ENCODE measurements at regions not wholly inside any gene's neighbourhood (a gene's known extent, or its start where the extent isn't known, plus 50 kb on each side); places are given as distances from the start of the nearest gene placed in this dataset.

DNA sequence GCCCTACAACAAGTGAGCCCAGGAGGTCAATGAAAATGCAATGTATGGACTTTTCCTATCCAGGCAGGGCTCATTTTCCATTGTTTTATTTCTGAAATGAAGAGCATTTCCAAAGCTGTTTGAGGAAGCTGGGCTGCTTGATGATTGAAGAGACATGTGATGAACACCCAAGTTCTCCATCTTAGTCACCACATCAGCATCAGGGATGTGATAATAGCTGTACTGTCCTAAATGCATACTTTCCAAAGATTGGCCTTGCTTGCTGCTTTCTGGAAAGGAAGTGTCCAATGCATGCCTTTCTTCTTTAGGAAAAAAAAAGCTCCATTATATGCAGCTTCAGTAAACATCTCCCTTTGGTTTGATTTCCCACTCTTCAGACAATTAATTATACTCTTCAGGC lies 425.9 kb upstream of the RUNX1 start:
- no peak overlapping the region for H3K27ac ChIP-seq (ENCODE audit: low read depth in 1 of 2, low read length in 1 of 2)
- ATAC-seq (ENCODE audit: insufficient read depth, low FRiP score) = peak; percentile 34

DNA sequence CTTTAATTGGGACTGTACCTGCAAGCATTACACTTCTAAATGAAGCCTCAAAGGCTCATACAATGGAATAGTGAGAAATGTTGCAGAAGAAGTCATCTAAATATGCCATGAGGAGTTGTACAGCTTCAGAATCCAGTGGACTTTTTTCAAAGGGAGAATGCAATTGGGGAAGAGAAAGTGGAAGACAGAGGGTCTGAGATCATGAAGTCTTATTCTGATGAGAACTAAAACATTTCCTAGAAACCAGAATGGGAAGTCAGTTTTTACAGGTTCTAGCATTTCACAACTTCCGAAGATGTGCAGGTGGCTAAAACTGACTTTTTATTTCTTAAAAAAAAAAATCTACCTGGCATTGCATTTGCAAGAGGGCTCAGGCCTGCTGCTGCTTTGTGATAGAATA lies 424.4 kb upstream of the RUNX1 start:
- Histone ChIP-seq H3K9me3 (ENCODE audit: control insufficient read depth in 4 of 4, insufficient read depth in 3 of 4, low read length in 3 of 4) (no peaks in the 10 kb centered on the region), H3K27me3 (ENCODE audit: control insufficient read depth in 3 of 3, insufficient read depth in 3 of 3, low read length in 2 of 3) (no peaks in the 10 kb centered on the region), H3K27ac (ENCODE audit: low read depth in 1 of 2, low read length in 1 of 2) (no peak overlapping the region), H3K36me3 (ENCODE audit: control insufficient read depth in 4 of 4, insufficient read depth in 4 of 4, low read length in 4 of 4) (no peaks in the 10 kb centered on the region), H3K4me3 (no peak overlapping the region), H3K9ac (ENCODE audit: insufficient read depth in 1 of 2, low read length in 2 of 2) (no peak overlapping the region), H3K4me1 (ENCODE audit: control insufficient read depth in 5 of 5, insufficient read depth in 5 of 5, low read length in 5 of 5) (peaks cover 0 to 5% (median 0%) of the 10 kb centered on the region in 5 donors)
- no peak for DNase-seq
- TF ChIP-seq, protein P1, sequence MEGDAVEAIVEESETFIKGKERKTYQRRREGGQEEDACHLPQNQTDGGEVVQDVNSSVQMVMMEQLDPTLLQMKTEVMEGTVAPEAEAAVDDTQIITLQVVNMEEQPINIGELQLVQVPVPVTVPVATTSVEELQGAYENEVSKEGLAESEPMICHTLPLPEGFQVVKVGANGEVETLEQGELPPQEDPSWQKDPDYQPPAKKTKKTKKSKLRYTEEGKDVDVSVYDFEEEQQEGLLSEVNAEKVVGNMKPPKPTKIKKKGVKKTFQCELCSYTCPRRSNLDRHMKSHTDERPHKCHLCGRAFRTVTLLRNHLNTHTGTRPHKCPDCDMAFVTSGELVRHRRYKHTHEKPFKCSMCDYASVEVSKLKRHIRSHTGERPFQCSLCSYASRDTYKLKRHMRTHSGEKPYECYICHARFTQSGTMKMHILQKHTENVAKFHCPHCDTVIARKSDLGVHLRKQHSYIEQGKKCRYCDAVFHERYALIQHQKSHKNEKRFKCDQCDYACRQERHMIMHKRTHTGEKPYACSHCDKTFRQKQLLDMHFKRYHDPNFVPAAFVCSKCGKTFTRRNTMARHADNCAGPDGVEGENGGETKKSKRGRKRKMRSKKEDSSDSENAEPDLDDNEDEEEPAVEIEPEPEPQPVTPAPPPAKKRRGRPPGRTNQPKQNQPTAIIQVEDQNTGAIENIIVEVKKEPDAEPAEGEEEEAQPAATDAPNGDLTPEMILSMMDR (IDR thresholded peaks at IDR 0.05; ENCODE audit: control extremely low read depth, extremely low read depth) = no peak
- ATAC-seq (ENCODE audit: insufficient read depth, low FRiP score) = no peak
- WGBS, 2 donors = 50 to 67% methylated on average over 1 of the region's 1 CpG

More for the DNA sequence above, 425.9 kb upstream of the RUNX1 start:
- TF ChIP-seq, protein P1 (IDR thresholded peaks at IDR 0.05; ENCODE audit: control extremely low read depth, extremely low read depth) = no peak
- Histone ChIP-seq H3K4me1 (ENCODE audit: control insufficient read depth in 5 of 5, insufficient read depth in 5 of 5, low read length in 5 of 5) (peaks cover 0 to 5% (median 0%) of the 10 kb centered on the region in 5 donors), H3K9ac (ENCODE audit: insufficient read depth in 1 of 2, low read length in 2 of 2) (no peak overlapping the region), H3K27me3 (ENCODE audit: control insufficient read depth in 3 of 3, insufficient read depth in 3 of 3, low read length in 2 of 3) (no peaks in the 10 kb centered on the region), H3K4me3 (no peak overlapping the region), H3K36me3 (ENCODE audit: control insufficient read depth in 4 of 4, insufficient read depth in 4 of 4, low read length in 4 of 4) (no peaks in the 10 kb centered on the region), H3K9me3 (ENCODE audit: control insufficient read depth in 4 of 4, insufficient read depth in 3 of 4, low read length in 3 of 4) (no peaks in the 10 kb centered on the region)
- DNase-seq = peak in 1 of 3 donors; percentile 28

DNA sequence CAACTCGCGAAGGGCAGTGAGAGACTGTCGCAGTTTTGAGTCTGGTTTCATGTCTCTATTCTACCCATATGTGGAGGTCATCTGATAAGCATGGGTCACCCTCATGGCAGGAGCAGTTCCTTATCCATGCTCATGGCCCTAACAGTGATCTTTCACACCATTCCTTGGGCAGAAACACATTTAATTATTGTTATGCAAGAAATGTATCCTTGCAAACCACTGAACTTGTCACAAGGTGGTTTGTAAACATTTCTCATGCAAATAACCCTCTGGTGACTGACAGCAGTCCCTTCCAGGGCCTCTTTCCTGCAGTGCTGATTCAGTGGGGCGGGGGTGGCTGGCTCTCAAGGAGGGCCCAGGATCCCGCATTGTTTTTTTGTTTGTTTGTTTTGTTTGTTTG lies 421.4 kb upstream of the RUNX1 start:
- Histone ChIP-seq H3K27ac (ENCODE audit: low read depth in 1 of 2, low read length in 1 of 2) (no peak overlapping the region), H3K9me3 (ENCODE audit: control insufficient read depth in 4 of 4, insufficient read depth in 3 of 4, low read length in 3 of 4) (peaks cover 0 to 3% (median 0%) of the 10 kb centered on the region in 4 donors), H3K27me3 (ENCODE audit: control insufficient read depth in 3 of 3, insufficient read depth in 3 of 3, low read length in 2 of 3) (no peaks in the 10 kb centered on the region), H3K4me1 (ENCODE audit: control insufficient read depth in 5 of 5, insufficient read depth in 5 of 5, low read length in 5 of 5) (peaks cover 0 to 1% (median 0%) of the 10 kb centered on the region in 5 donors), H3K4me3 (no peak overlapping the region), H3K36me3 (ENCODE audit: control insufficient read depth in 4 of 4, insufficient read depth in 4 of 4, low read length in 4 of 4) (no peaks in the 10 kb centered on the region), H3K9ac (ENCODE audit: insufficient read depth in 1 of 2, low read length in 2 of 2) (no peak overlapping the region)
- TF ChIP-seq, protein P1 (IDR thresholded peaks at IDR 0.05; ENCODE audit: control extremely low read depth, extremely low read depth) = no peak
- 71 to 83% methylated on average over 5 of the region's 5 CpGs for WGBS, 2 donors
- ATAC-seq (ENCODE audit: insufficient read depth, low FRiP score) = no peak
- no peak for DNase-seq

DNA sequence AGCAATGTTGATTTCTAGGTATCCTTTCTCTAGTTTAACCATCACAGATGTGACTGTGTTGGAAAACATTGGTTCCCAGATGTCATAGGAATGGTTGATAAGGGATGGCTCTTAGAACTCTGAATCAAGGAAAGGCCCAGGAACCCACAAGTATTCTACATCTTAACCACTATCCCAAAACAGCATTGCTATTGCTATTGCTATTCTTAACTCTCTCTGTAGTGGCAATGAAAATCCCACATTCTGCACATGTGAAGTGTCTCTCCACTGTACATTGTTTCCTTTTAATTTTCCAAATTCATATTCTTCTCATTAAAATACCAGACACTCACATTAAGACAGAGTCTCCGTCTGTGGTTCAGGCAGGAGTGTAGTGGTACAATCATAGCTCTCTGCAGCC lies 420.4 kb upstream of the RUNX1 start:
- Histone ChIP-seq H3K36me3 (ENCODE audit: control insufficient read depth in 4 of 4, insufficient read depth in 4 of 4, low read length in 4 of 4) (no peaks in the 10 kb centered on the region), H3K4me1 (ENCODE audit: control insufficient read depth in 5 of 5, insufficient read depth in 5 of 5, low read length in 5 of 5) (peaks cover 0 to 1% (median 0%) of the 10 kb centered on the region in 5 donors), H3K9ac (ENCODE audit: insufficient read depth in 1 of 2, low read length in 2 of 2) (no peak overlapping the region), H3K27me3 (ENCODE audit: control insufficient read depth in 3 of 3, insufficient read depth in 3 of 3, low read length in 2 of 3) (no peaks in the 10 kb centered on the region), H3K27ac (ENCODE audit: low read depth in 1 of 2, low read length in 1 of 2) (no peak overlapping the region), H3K4me3 (no peak overlapping the region), H3K9me3 (ENCODE audit: control insufficient read depth in 4 of 4, insufficient read depth in 3 of 4, low read length in 3 of 4) (peaks cover 0 to 3% (median 0%) of the 10 kb centered on the region in 4 donors)
- DNase-seq (no peak), ATAC-seq (ENCODE audit: insufficient read depth, low FRiP score) (no peak)
- TF ChIP-seq, protein P1 (IDR thresholded peaks at IDR 0.05; ENCODE audit: control extremely low read depth, extremely low read depth) = no peak
- 92 to 100% methylated on average over 1 of the region's 1 CpG for WGBS, 2 donors
